Ovary (tissue), 3 donors: ENCODE measurements at regions not wholly inside any gene's neighbourhood (a gene's known extent, or its start where the extent isn't known, plus 50 kb on each side); places are given as distances from the start of the nearest gene placed in this dataset.

ENCODE experiments used
- CTCF ChIP-seq, 3 donors: fragments of 450-650 bp in 2 of 3; fragments of 200-600 bp in 1 of 3; IDR thresholded peaks; one replicate each; pipeline versions ENCODE4 v1.5.1 to v1.8.0; 2016 to 2022; ENCODE audit warnings: antibody characterized with exemption in 3 of 3, mild to moderate bottlenecking in 1 of 3
- POLR2A ChIP-seq: fragments of 450-650 bp; IDR thresholded peaks from one replicate; pipeline ENCODE4 v1.6.1; 2017; ENCODE audit warnings: antibody characterized with exemption, mild to moderate bottlenecking, moderate library complexity
- donor health status: DM: no; HTN: no; CAD: no.

DNA sequence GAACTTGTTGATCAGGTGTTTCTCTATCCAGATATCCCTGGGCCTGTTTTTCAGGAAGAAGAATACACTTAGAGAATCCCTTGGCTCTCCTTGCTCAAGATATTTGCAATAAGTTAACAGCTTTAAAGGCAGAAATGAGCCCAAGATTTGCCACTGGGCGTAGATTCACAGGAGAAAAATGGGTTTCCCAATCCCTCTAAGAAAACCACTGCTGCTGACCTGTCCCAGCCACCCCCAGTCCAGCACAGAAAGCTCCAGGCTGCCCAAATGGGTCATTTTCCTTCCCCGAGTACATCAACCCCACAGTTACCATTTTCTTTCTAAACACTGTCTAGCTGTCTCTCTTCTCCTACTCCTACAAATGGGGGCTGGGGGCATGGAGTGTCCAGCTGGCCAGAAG is 67.3 kb downstream of the ANKRD60 start:
- TF ChIP-seq CTCF (IDR thresholded peaks at IDR 0.05) (no peak), POLR2A (no peak)
